GM18507 (cell line): ENCODE measurements at regions not wholly inside any gene's neighbourhood (a gene's known extent, or its start where the extent isn't known, plus 50 kb on each side); places are given as distances from the start of the nearest gene placed in this dataset.
"Not testable (repeated sequence)": the region's sequence is repeated elsewhere in the genome, so short reads cannot be mapped to it uniquely, and the experiment has no call there.

Experiments used
- DNase-seq: peaks from one replicate; pipeline ENCODE4 v3.0.0; 2011; ENCODE audit warnings: low read depth; ENCODE audit not compliant: insufficient read length; ENCODE audit errors: extremely low spot score
- FAIRE-seq: peaks from 2 replicates; lab custom pipeline; 2011; peaks lifted over from hg19 to GRCh38; lab: Jason Lieb, UNC

GRCh38 chr5:126101901-126102300 is 321.3 kb upstream of the GRAMD2B start:
- no peak for DNase-seq
- no peak for FAIRE-seq

GRCh38 chr5:126103050-126103449 is 320.2 kb upstream of the GRAMD2B start:
- no peak for DNase-seq
- no peak for FAIRE-seq

- DNase-seq (no peak), FAIRE-seq (no peak)
These were observed 319.3 kb upstream of the GRAMD2B start for GRCh38 chr5:126103868-126104267.

GRCh38 chr5:126104341-126104740 is 318.9 kb upstream of the GRAMD2B start:
- no peak for FAIRE-seq

GRCh38 chr5:126104951-126105350 is 318.3 kb upstream of the GRAMD2B start:
- FAIRE-seq (no peak), DNase-seq (no peak)

More at GRCh38 chr5:126104341-126104740, 318.9 kb upstream of the GRAMD2B start:
- no peak for DNase-seq

GRCh38 chr5:126106029-126106428 is 317.2 kb upstream of the GRAMD2B start:
- DNase-seq (no peak), FAIRE-seq (no peak)

GRCh38 chr5:126107381-126107780 is 315.8 kb upstream of the GRAMD2B start:
- FAIRE-seq = no peak
- DNase-seq = no peak

- FAIRE-seq (no peak), DNase-seq (no peak)
These were observed 314.7 kb upstream of the GRAMD2B start for GRCh38 chr5:126108470-126108869.

- FAIRE-seq = no peak
- DNase-seq = no peak
These were observed 308.1 kb upstream of the GRAMD2B start for GRCh38 chr5:126115059-126115629.

- DNase-seq (no peak), FAIRE-seq (no peak)
These were observed 306.2 kb upstream of the GRAMD2B start for GRCh38 chr5:126117044-126117443.

- FAIRE-seq = no peak
These were observed 303.2 kb upstream of the GRAMD2B start for GRCh38 chr5:126119887-126120442.

GRCh38 chr5:126120939-126121338 is 302.3 kb upstream of the GRAMD2B start:
- FAIRE-seq (no peak), DNase-seq (no peak)

More at GRCh38 chr5:126119887-126120442, 303.2 kb upstream of the GRAMD2B start:
- DNase-seq = no peak

GRCh38 chr5:126122942-126123341 is 300.3 kb upstream of the GRAMD2B start:
- DNase-seq (no peak), FAIRE-seq (no peak)

GRCh38 chr5:126124706-126125345 is 298.4 kb upstream of the GRAMD2B start:
- DNase-seq (no peak), FAIRE-seq (no peak)

- FAIRE-seq (no peak), DNase-seq (no peak)
These were observed 297.8 kb upstream of the GRAMD2B start for GRCh38 chr5:126125407-126125806.

GRCh38 chr5:126126574-126126973 is 296.6 kb upstream of the GRAMD2B start:
- FAIRE-seq (no peak), DNase-seq (no peak)

- DNase-seq, FAIRE-seq: not testable (repeated sequence)
These were observed 295.8 kb upstream of the GRAMD2B start for GRCh38 chr5:126127371-126127770.

GRCh38 chr5:126129431-126129830 is 293.8 kb upstream of the GRAMD2B start:
- DNase-seq (no peak), FAIRE-seq (no peak)

GRCh38 chr5:126133424-126133823 is 289.8 kb upstream of the GRAMD2B start:
- DNase-seq = no peak
- FAIRE-seq = no peak

- FAIRE-seq (no peak), DNase-seq (no peak)
These were observed 285.3 kb upstream of the GRAMD2B start for GRCh38 chr5:126137891-126138280.

GRCh38 chr5:126138281-126138931 is 284.8 kb upstream of the GRAMD2B start:
- FAIRE-seq = no peak
- no peak for DNase-seq
